ENCODE measurements at regions not wholly inside any gene's neighbourhood (a gene's known extent, or its start where the extent isn't known, plus 50 kb on each side); places are given as distances from the start of the nearest gene placed in this dataset.

DNA sequence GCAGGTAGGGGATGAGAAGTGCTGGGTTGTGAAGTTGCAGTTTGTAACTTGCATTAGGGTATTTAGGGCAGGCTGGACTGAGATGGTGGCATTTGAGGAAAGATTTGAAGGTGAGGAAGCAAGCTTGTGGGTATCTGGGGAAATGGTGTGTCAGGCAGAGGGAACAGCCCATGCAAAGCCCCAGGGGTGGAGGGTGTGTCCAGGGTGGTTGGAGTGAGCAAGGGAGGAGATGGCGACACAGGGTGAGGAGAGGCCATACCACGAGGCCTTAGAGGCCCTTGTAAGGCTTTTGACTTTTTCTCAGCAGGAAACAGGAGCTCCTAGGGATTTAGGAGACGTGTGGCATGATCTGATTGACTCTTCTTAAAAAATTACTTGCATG lies 136.9 kb downstream of the NUAK1 start:
- TF ChIP-seq POLR2A (IDR thresholded peaks at IDR 0.05; ENCODE audit: low read depth) (no peak), EP300 (IDR thresholded peaks at IDR 0.05) (no peak)
- TF ChIP-seq, protein P1, sequence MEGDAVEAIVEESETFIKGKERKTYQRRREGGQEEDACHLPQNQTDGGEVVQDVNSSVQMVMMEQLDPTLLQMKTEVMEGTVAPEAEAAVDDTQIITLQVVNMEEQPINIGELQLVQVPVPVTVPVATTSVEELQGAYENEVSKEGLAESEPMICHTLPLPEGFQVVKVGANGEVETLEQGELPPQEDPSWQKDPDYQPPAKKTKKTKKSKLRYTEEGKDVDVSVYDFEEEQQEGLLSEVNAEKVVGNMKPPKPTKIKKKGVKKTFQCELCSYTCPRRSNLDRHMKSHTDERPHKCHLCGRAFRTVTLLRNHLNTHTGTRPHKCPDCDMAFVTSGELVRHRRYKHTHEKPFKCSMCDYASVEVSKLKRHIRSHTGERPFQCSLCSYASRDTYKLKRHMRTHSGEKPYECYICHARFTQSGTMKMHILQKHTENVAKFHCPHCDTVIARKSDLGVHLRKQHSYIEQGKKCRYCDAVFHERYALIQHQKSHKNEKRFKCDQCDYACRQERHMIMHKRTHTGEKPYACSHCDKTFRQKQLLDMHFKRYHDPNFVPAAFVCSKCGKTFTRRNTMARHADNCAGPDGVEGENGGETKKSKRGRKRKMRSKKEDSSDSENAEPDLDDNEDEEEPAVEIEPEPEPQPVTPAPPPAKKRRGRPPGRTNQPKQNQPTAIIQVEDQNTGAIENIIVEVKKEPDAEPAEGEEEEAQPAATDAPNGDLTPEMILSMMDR (IDR thresholded peaks at IDR 0.05), result no peak
- intact Hi-C loops (cut with DNase I), result no loop called here
- no peaks in the 10 kb centered on the region for H3K36me3 ChIP-seq
- WGBS, result 82% methylated on average over 3 of the region's 3 CpGs
- no peaks in the 10 kb centered on the region for H3K4me1 ChIP-seq
- H3K4me3 ChIP-seq, result no peak overlapping the region
- H3K27ac ChIP-seq (replicated peaks in 1 of 4), result no peak overlapping the region
- no peaks in the 10 kb centered on the region for H3K9me3 ChIP-seq
- no peaks in the 10 kb centered on the region for H3K27me3 ChIP-seq
- no peak for DNase-seq (ENCODE audit: extremely low spot score)

DNA sequence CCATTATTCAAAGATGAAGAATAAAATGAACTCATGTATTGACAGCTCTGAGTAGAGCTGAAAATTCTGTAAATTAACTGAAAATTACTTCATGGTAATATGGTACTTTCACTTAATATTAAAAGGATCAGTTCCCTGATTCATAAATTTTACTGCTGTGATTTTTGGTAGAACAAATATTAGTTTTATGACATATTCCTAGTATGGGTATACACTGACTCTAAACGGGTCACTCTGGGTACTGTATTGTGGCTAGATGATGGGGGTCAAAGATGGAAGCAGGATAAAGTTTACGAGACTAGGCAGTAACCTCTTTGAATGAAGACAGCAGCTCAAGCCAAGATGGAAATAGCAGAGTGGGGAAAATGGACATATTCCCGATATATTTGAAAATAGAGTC lies 135.5 kb downstream of the NUAK1 start:
- TF ChIP-seq, protein P1 (IDR thresholded peaks at IDR 0.05), result no peak
- no peak for TF ChIP-seq EP300 (IDR thresholded peaks at IDR 0.05)
- TF ChIP-seq POLR2AphosphoS5 (IDR thresholded peaks at IDR 0.05), result no peak
- TF ChIP-seq POLR2A (IDR thresholded peaks at IDR 0.05; ENCODE audit: low read depth), result no peak
- intact Hi-C loops (cut with DNase I), result no loop called here
- Histone ChIP-seq H3K4me1 (no peaks in the 10 kb centered on the region), H3K36me3 (no peaks in the 10 kb centered on the region), H3K9me3 (no peaks in the 10 kb centered on the region), H3K27ac (replicated peaks in 1 of 4) (no peak overlapping the region), H3K27me3 (no peaks in the 10 kb centered on the region), H3K4me3 (no peak overlapping the region)
- WGBS, result 85% methylated on average over 3 of the region's 3 CpGs
- DNase-seq (ENCODE audit: extremely low spot score), result no peak

DNA sequence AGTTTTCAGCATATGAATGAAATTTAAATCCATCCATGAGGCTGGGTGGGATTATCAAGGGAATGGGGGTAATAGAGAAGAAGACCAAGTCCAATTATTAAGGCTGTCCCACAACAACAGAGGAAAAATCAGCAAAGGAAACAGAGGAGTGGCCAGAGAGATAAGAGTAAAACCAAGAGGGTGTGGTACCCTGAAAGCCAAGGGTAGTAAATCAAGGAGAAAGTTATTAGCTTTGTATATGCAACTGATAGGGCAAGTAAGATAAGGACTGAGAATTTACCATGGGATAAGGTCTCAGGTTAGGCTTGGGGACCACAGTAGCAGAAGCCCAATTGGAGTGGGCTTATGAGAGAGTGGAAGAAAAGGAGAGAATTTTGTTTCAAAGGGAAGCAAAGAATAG lies 134.5 kb downstream of the NUAK1 start:
- H3K36me3 ChIP-seq, result no peaks in the 10 kb centered on the region
- TF ChIP-seq, protein P1 (IDR thresholded peaks at IDR 0.05), result no peak
- TF ChIP-seq POLR2A (IDR thresholded peaks at IDR 0.05; ENCODE audit: low read depth) (no peak), EP300 (IDR thresholded peaks at IDR 0.05) (no peak), POLR2AphosphoS5 (IDR thresholded peaks at IDR 0.05) (no peak)
- no peak for DNase-seq (ENCODE audit: extremely low spot score)
- H3K27ac ChIP-seq (replicated peaks in 1 of 4), result no peak overlapping the region
- intact Hi-C loops (cut with DNase I), result no loop called here
- no peak overlapping the region for H3K4me3 ChIP-seq
- no peaks in the 10 kb centered on the region for H3K4me1 ChIP-seq
- H3K27me3 ChIP-seq, result no peaks in the 10 kb centered on the region
- H3K9me3 ChIP-seq, result no peaks in the 10 kb centered on the region

DNA sequence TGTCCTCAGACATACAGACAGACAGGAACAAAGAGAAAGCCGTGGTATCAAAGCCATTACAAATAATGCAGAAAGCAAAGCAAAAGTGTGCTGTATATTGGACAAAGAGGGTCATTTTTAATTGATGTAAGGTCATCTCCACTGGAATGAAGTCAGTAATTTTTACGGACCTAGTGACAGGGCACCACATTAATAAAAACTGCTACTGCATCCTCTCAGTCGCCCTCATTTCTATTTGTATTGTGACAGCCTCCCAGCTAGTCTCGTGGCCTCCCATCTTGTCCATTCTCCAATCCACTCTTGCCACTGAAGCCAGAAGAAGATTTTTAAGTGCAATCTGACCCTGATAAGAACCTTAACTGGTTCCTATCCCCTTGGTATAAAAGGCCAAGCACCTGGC lies 132.4 kb downstream of the NUAK1 start:
- TF ChIP-seq, protein P1 (IDR thresholded peaks at IDR 0.05), result no peak
- no peak for TF ChIP-seq POLR2A (IDR thresholded peaks at IDR 0.05; ENCODE audit: low read depth)
- no peak for TF ChIP-seq POLR2AphosphoS5 (IDR thresholded peaks at IDR 0.05)
- no peak for TF ChIP-seq EP300 (IDR thresholded peaks at IDR 0.05)
- no peak for DNase-seq (ENCODE audit: extremely low spot score)
- H3K4me3 ChIP-seq, result no peak overlapping the region
- no peaks in the 10 kb centered on the region for H3K36me3 ChIP-seq
- H3K27ac ChIP-seq (replicated peaks in 1 of 4), result no peak overlapping the region
- WGBS, result 92% methylated on average over 4 of the region's 4 CpGs
- no peaks in the 10 kb centered on the region for H3K9me3 ChIP-seq
- intact Hi-C loops (cut with DNase I), result no loop called here
- no peaks in the 10 kb centered on the region for H3K27me3 ChIP-seq
- no peaks in the 10 kb centered on the region for H3K4me1 ChIP-seq

DNA sequence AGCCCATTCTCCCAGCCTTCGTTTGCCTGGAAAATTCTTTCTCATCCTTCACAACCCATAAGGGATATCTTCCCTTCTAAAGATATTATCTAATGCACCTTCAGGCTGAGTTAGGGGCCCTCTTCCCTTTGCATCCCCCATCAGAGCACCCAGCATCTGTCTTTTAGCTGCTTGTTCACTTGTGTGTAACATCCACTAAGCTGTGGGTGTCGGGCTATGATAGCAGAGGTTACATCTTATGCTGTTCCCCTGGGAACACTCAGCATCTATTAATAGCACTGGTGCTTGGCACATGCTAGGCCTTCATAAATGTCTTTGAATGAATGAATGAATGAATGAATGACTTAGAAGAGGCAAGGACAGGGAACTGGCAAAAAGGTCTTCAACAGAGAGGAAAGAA lies 131.8 kb downstream of the NUAK1 start:
- Histone ChIP-seq H3K4me3 (no peak overlapping the region), H3K27me3 (no peaks in the 10 kb centered on the region), H3K36me3 (no peaks in the 10 kb centered on the region), H3K9me3 (no peaks in the 10 kb centered on the region), H3K4me1 (no peaks in the 10 kb centered on the region), H3K27ac (replicated peaks in 1 of 4) (no peak overlapping the region)
- TF ChIP-seq POLR2A (IDR thresholded peaks at IDR 0.05; ENCODE audit: low read depth) (no peak), EP300 (IDR thresholded peaks at IDR 0.05) (no peak), POLR2AphosphoS5 (IDR thresholded peaks at IDR 0.05) (no peak)
- TF ChIP-seq, protein P1 (IDR thresholded peaks at IDR 0.05), result no peak
- 84% methylated on average over 2 of the region's 2 CpGs for WGBS
- intact Hi-C loops (cut with DNase I), result no loop called here
- DNase-seq (ENCODE audit: extremely low spot score), result no peak

Data from esophagus muscularis mucosa (tissue), 4 donors.